ENCODE measurements at regions not wholly inside any gene's neighbourhood (a gene's known extent, or its start where the extent isn't known, plus 50 kb on each side); places are given as distances from the start of the nearest gene placed in this dataset.

GRCh38 chr4:3364634-3365314, 72.0 kb downstream of the RGS12 start:
- no peak for DNase-seq (ENCODE audit: low spot score)

- no peak for DNase-seq (ENCODE audit: low spot score)
Observed at GRCh38 chr4:3365326-3365725, 72.5 kb downstream of the RGS12 start.

- no peak for DNase-seq (ENCODE audit: low spot score)
Observed at GRCh38 chr4:3365871-3366842, 73.3 kb downstream of the RGS12 start.

GRCh38 chr4:3366893-3367775, 74.3 kb downstream of the RGS12 start:
- DNase-seq (ENCODE audit: low spot score), result no peak

- no peak for DNase-seq (ENCODE audit: low spot score)
Observed at GRCh38 chr4:3367866-3368265, 73.9 kb upstream of the HGFAC start.

- DNase-seq (ENCODE audit: low spot score), result no peak
Observed at GRCh38 chr4:3368334-3368733, 73.4 kb upstream of the HGFAC start.

GRCh38 chr4:3368841-3369760, 72.7 kb upstream of the HGFAC start:
- no peak for DNase-seq (ENCODE audit: low spot score)

- peak; percentile 82 for DNase-seq (ENCODE audit: low spot score)
Observed at GRCh38 chr4:3369781-3370674, 71.7 kb upstream of the HGFAC start.

GRCh38 chr4:3371033-3372001, 70.5 kb upstream of the HGFAC start:
- no peak for DNase-seq (ENCODE audit: low spot score)

- no peak for DNase-seq (ENCODE audit: low spot score)
Observed at GRCh38 chr4:3372264-3372932, 69.4 kb upstream of the HGFAC start.

- no peak for DNase-seq (ENCODE audit: low spot score)
Observed at GRCh38 chr4:3372933-3373465, 68.8 kb upstream of the HGFAC start.

- no peak for DNase-seq (ENCODE audit: low spot score)
Observed at GRCh38 chr4:3373468-3373867, 68.3 kb upstream of the HGFAC start.

GRCh38 chr4:3374011-3374645, 67.6 kb upstream of the HGFAC start:
- no peak for DNase-seq (ENCODE audit: low spot score)

GRCh38 chr4:3374667-3375066, 67.1 kb upstream of the HGFAC start:
- DNase-seq (ENCODE audit: low spot score), result no peak

- peak; percentile 75 for DNase-seq (ENCODE audit: low spot score)
Observed at GRCh38 chr4:3375688-3376087, 66.1 kb upstream of the HGFAC start.

- no peak for DNase-seq (ENCODE audit: low spot score)
Observed at GRCh38 chr4:3376266-3376665, 65.5 kb upstream of the HGFAC start.

- no peak for DNase-seq (ENCODE audit: low spot score)
Observed at GRCh38 chr4:3377557-3377956, 64.2 kb upstream of the HGFAC start.
